ENCODE measurements at regions not wholly inside any gene's neighbourhood (a gene's known extent, or its start where the extent isn't known, plus 50 kb on each side); places are given as distances from the start of the nearest gene placed in this dataset.

DNA sequence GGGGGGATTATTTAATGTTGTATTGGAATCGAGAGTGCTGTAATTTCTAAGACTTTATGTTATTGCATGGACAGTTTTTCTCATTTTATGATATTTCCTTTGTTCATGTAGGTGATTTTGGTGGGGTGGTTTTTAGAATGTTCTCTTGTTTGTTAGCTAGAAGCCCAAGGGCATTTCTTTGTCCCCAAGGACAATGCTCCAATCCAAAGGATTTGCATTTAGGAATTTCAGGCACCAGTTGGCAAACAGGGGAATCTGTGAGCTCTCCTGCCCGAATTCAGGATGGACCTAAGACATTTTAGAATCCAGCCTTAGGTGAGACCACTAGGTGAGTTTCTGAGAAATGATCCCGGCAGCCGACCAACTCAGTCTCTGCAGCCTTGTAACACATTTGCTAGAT, 324.9 kb downstream of the KCNRG start:
- Histone ChIP-seq H3K27ac (no peak overlapping the region), H3K27me3 (no peaks in the 10 kb centered on the region), H3K4me1 (peaks cover 2% of the 10 kb centered on the region), H3K36me3 (replicated peaks in 1 of 2; ENCODE audit: insufficient read depth in 1 of 2, low read depth in 2 of 2) (no peaks in the 10 kb centered on the region), H3K4me3 (no peak overlapping the region), H3K9me3 (no peaks in the 10 kb centered on the region)
- intact Hi-C loops (cut with DNase I): no loop called here
- no peak for DNase-seq
- 58 to 79% methylated on average over 4 of the region's 4 CpGs for WGBS, 2 donors
- no peak for TF ChIP-seq POLR2A (IDR thresholded peaks at IDR 0.05)
- TF ChIP-seq, protein P1, sequence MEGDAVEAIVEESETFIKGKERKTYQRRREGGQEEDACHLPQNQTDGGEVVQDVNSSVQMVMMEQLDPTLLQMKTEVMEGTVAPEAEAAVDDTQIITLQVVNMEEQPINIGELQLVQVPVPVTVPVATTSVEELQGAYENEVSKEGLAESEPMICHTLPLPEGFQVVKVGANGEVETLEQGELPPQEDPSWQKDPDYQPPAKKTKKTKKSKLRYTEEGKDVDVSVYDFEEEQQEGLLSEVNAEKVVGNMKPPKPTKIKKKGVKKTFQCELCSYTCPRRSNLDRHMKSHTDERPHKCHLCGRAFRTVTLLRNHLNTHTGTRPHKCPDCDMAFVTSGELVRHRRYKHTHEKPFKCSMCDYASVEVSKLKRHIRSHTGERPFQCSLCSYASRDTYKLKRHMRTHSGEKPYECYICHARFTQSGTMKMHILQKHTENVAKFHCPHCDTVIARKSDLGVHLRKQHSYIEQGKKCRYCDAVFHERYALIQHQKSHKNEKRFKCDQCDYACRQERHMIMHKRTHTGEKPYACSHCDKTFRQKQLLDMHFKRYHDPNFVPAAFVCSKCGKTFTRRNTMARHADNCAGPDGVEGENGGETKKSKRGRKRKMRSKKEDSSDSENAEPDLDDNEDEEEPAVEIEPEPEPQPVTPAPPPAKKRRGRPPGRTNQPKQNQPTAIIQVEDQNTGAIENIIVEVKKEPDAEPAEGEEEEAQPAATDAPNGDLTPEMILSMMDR (IDR thresholded peaks at IDR 0.05): no peak
- ATAC-seq: no peak

GRCh38 chr13:50340551-50341287, 325.5 kb downstream of the KCNRG start:
- intact Hi-C loops (cut with DNase I): no loop called here
- 74 to 82% methylated on average over 17 of the region's 17 CpGs for WGBS, 2 donors
- Histone ChIP-seq H3K27ac (no peak overlapping the region), H3K36me3 (replicated peaks in 1 of 2; ENCODE audit: insufficient read depth in 1 of 2, low read depth in 2 of 2) (no peaks in the 10 kb centered on the region), H3K27me3 (no peaks in the 10 kb centered on the region), H3K4me1 (no peaks in the 10 kb centered on the region), H3K4me3 (no peak overlapping the region), H3K9me3 (no peaks in the 10 kb centered on the region)
- ATAC-seq (no peak), DNase-seq (no peak)
- TF ChIP-seq POLR2A (IDR thresholded peaks at IDR 0.05): no peak

GRCh38 chr13:50341526-50341925, 326.3 kb downstream of the KCNRG start:
- Histone ChIP-seq H3K9me3 (no peaks in the 10 kb centered on the region), H3K27me3 (no peaks in the 10 kb centered on the region), H3K27ac (no peak overlapping the region), H3K4me3 (no peak overlapping the region), H3K36me3 (replicated peaks in 1 of 2; ENCODE audit: insufficient read depth in 1 of 2, low read depth in 2 of 2) (no peaks in the 10 kb centered on the region), H3K4me1 (no peaks in the 10 kb centered on the region)
- intact Hi-C loops (cut with DNase I): no loop called here
- TF ChIP-seq POLR2A (IDR thresholded peaks at IDR 0.05): no peak
- TF ChIP-seq, protein P1 (IDR thresholded peaks at IDR 0.05): no peak
- WGBS, 2 donors: 87% methylated on average over 2 of the region's 2 CpGs
- ATAC-seq (no peak), DNase-seq (no peak)

DNA sequence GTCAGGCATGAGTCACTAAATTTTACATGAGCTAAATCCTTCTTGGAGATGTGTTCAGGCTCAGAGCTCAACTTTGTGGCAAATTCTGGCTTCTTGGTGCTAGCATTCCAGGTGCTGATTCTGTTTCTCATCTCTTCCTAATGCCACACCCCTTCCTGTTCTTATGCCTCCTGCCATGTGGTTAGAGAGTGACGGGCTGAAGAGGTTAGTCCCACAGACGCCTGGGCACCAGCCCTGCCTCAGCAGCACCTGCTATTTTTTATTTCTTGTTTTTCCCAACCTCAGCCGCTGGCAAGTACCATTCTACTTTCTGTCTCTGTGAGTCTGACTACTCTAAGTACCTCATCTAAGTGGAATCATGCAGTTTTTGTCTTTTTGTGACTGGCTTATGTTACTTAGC, 329.5 kb downstream of the KCNRG start:
- Histone ChIP-seq H3K27ac (no peak overlapping the region), H3K4me3 (no peak overlapping the region), H3K27me3 (no peaks in the 10 kb centered on the region), H3K9me3 (no peaks in the 10 kb centered on the region), H3K4me1 (no peaks in the 10 kb centered on the region), H3K36me3 (replicated peaks in 1 of 2; ENCODE audit: insufficient read depth in 1 of 2, low read depth in 2 of 2) (no peaks in the 10 kb centered on the region)
- TF ChIP-seq, protein P1 (IDR thresholded peaks at IDR 0.05): no peak
- no peak for TF ChIP-seq POLR2A (IDR thresholded peaks at IDR 0.05)
- 56 to 62% methylated on average over 3 of the region's 3 CpGs for WGBS, 2 donors
- DNase-seq (no peak), ATAC-seq (no peak)
- intact Hi-C loops (cut with DNase I): no loop called here

DNA sequence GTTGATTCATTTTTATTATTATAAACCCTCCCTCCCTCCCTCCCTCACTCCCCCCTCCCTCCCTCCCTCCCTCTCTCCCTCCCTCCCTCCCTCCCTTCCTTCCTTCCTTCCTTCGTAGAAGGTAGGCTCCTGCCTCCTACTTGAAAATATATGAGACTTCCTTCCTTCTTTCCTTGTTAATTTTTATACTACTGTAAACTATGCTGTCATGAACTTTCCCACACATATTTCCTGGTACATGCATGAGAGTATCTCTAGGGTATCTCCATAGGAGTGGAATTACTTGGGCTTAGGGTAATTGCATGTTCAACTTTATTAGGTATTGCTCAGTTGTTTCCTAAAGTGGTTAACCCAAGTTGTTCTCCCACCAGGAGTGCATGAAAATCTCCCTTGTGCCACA, 330.6 kb downstream of the KCNRG start:
- ATAC-seq: no peak
- Histone ChIP-seq H3K27ac (no peak overlapping the region), H3K9me3 (no peaks in the 10 kb centered on the region), H3K36me3 (replicated peaks in 1 of 2; ENCODE audit: insufficient read depth in 1 of 2, low read depth in 2 of 2) (no peaks in the 10 kb centered on the region), H3K4me3 (no peak overlapping the region), H3K27me3 (no peaks in the 10 kb centered on the region), H3K4me1 (no peaks in the 10 kb centered on the region)
- intact Hi-C loops (cut with DNase I): no loop called here
- 30 to 57% methylated on average over 1 of the region's 1 CpG for WGBS, 2 donors
- TF ChIP-seq, protein P1 (IDR thresholded peaks at IDR 0.05): no peak
- no peak for TF ChIP-seq POLR2A (IDR thresholded peaks at IDR 0.05)
- no peak for DNase-seq

All from body of pancreas (tissue), 4 donors.